HG02798 (cell line): ENCODE measurements at regions not wholly inside any gene's neighbourhood (a gene's known extent, or its start where the extent isn't known, plus 50 kb on each side); places are given as distances from the start of the nearest gene placed in this dataset.

Experiments
- ATAC-seq: cut with Tn5 transposase; IDR thresholded peaks from one replicate; pipeline ENCODE4 v1.9.1; 2021; ENCODE audit warnings: mild to moderate bottlenecking; ENCODE audit not compliant: unreplicated experiment, poor library complexity

DNA sequence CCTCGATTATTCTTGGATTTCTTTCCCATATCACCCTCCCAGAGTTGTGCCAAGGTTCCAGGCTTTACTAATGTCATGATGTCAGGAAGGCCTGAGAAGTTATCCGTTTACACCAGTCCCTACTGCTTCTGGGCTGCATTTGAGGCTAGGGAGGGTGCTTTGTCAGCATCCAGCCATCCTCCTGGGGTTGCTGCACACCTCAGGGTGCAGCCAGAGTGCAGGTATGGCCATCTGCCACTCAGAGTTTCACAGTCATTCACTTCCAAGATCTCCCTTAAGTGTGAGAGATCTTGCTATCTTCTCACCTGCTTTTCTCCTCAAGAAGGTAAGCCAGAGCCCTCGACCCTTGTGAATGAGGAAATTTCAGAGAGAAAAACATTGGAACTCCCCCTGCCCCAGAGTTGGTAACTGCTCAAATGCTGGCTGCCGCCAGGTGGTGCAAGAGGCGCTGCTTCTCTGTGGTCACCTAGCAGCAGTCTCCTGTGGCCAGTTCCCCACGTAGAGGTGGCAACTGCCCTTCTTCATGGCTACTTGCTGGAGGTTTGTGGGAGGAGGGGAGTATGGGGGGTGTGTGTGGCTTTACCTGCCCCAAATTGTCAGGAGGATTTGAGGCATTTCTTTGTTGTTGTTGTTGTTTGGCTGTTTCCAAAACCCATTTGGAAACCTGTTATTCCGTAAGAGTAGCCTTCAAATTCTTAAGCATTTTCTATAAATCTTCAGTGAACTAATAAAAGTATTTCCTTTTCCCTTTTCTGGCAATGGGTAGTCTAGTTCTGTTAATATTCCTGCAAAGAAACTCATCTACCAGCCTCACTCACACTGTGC, 259.6 kb upstream of the DMRT1 start:
- ATAC-seq: no peak

DNA sequence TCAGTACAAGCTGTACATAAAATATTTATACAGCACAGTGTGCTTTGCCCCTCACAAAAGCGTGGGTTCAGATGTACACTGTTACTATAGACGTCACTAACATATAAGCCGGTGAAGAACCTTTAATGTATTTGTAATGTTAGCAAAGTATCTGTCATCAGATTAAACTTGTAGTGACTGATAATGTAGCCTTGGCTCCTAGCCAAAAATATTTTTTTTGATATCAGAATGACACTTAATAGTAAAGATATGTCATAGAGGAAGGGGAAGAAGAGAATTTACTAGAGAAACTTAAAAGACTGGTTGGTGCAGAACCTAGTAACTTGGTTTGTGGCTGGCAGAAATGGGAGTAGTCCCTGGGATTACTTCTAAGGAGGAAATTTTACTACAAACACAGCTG, 258.7 kb upstream of the DMRT1 start:
- ATAC-seq: no peak

GRCh38 chr9:587527-587926, 254.0 kb upstream of the DMRT1 start:
- no peak for ATAC-seq

DNA sequence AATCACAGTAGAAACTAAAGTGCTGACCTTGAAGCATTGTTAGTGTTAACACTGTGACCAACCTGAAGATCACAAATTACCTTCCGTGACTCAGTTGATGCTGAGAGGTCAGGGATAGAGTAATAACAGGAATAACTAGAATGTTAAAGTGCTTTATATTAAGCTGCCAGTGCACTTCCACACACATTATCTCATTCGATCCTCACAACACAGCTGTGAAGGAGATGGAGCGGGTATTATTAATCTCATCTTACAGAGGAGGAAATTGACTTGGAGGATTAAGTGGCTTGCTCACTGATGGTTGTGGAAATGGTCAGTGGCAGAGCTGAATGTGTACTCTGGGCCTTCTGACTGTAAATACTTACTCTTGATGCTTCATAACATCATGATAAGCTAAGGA, 252.5 kb upstream of the DMRT1 start:
- ATAC-seq: no peak

DNA sequence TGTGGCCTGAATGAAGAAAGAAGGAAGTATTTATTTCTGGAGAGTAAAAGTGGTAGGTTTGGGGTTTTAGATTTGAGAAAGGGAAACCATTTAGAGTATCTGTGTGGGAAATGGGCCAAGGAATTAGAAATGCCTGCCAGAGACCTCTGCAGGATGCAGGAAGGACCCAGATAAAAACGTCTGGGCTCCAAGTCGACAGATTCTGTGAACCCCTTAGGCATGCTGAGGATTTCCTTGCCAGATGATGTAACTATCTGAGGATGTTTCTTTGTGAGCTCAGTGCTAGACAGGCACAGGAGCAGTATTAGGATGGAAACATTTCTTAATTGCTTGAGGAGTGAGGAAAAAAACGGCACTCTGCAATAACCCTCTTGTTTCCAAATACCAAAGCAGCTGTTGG, 251.8 kb upstream of the DMRT1 start:
- no peak for ATAC-seq

- no peak for ATAC-seq
These were observed 250.2 kb upstream of the DMRT1 start for GRCh38 chr9:591292-591691.

- no peak for ATAC-seq
These were observed 249.3 kb upstream of the DMRT1 start for GRCh38 chr9:592225-592624.

DNA sequence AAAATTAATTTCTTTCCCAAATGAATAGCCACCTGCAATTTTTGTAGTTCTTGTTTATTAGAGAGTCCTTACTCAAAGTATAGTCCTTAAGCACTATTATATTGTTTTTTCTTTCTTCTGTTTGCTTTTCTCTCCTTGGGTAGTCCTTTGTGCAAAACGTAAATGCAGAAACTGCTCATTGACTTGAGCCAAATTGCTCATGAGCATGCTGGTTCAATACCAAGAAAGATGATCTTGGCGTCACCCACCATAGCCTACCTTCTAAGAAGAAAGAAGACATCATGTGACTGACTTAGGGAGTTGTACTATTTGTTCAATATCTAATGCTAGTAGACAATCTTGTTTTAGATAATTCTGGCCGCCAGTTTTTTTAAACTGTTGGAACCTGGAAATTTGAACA, 248.8 kb upstream of the DMRT1 start:
- no peak for ATAC-seq

GRCh38 chr9:593809-594208, 247.7 kb upstream of the DMRT1 start:
- no peak for ATAC-seq

GRCh38 chr9:596703-597102, 244.8 kb upstream of the DMRT1 start:
- no peak for ATAC-seq

DNA sequence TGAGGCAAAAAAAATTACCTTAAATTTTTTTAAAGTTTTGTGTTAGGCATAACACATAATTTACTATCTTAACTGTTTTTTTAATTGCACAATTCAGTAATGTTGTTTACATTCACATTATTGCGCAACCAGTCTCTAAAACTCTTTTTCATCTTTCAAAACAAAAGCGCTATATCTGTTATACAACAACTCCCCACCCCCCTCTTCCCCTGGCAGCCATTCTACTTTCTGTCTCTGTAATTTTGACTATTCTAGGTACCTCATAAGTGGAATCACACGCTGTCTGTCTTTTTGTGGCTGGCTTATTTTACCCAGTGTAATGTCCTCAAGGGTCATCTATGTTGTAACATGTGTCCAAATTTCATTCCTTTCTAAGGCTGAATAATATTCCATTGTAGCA, 241.5 kb upstream of the DMRT1 start:
- ATAC-seq: no peak

GRCh38 chr9:602716-603115, 238.8 kb upstream of the DMRT1 start:
- no peak for ATAC-seq

- ATAC-seq: no peak
These were observed 238.4 kb upstream of the DMRT1 start for GRCh38 chr9:603126-603525.

- ATAC-seq: no peak
These were observed 234.1 kb upstream of the DMRT1 start for GRCh38 chr9:607417-607816.

- no peak for ATAC-seq
These were observed 227.6 kb upstream of the DMRT1 start for GRCh38 chr9:613771-614347.

- ATAC-seq: no peak
These were observed 227.1 kb upstream of the DMRT1 start for GRCh38 chr9:614431-614830.

GRCh38 chr9:615756-616155, 225.7 kb upstream of the DMRT1 start:
- no peak for ATAC-seq

DNA sequence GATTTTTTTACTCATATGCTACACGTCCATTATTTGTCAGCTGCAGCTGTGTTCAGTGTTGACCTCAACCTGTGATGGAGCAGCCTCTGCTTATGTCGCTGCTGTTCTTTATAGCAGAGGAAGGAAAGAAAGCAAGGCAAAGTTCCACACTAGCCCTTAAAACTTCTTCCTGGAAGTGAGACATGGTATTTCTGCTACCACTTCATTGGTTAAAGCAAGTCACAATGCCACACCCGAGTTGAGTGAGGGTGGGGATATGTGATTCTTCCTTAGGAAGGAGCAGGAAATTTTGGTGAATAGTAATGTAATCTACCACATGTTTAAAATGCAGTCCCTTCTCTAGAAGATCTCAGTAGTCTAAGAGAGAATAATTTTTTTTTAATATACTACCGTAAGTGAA, 224.8 kb upstream of the DMRT1 start:
- no peak for ATAC-seq

- no peak for ATAC-seq
These were observed 223.9 kb upstream of the DMRT1 start for GRCh38 chr9:617445-618085.

- no peak for ATAC-seq
These were observed 223.0 kb upstream of the DMRT1 start for GRCh38 chr9:618478-618877.

DNA sequence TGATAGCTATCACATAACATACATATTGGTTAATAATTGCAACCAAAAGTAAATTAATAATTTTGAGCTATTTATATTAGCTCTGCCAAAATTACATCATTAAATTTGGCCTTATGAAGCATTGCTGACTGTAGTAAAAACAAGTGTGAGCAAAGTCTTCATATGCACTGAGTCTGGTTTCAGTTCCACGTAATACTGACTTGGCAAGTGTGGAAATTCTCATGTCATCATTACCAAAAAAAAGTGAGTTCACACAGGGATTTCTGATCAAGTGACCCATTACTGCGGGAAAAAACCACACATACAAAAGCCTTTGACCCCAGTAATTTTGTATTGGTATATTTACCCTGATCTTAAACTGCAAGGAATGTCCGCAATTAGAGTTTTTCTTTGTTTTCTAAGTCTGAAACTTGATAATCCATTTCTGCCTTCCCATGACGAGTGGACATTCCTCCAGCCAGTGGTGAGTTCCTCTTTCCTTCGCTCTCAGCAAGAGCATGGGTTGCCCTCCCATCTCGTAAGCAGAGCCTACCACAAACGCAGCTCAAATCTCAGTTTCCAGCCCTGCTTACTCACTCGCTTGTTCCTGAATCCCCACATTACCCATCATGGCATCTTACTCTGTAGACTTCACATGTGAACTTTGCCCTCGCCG, 220.2 kb upstream of the DMRT1 start:
- ATAC-seq: no peak
